Neural crest cell (in vitro differentiated cells): ENCODE measurements at regions not wholly inside any gene's neighbourhood (a gene's known extent, or its start where the extent isn't known, plus 50 kb on each side); places are given as distances from the start of the nearest gene placed in this dataset.
A peak's percentile ranks its signal among the peaks of the same experiment; 100 is the strongest.

Source experiments
- DNase-seq: peaks from one replicate; pipeline ENCODE4 v3.0.0; 2021; ENCODE audit warnings: low read depth, mixed read lengths, low spot score
- H3K27ac Mint-ChIP-seq: one replicate; pipeline ENCODE4 v1.8.0; 2021; ENCODE audit warnings: mild to moderate bottlenecking, mixed read lengths; ENCODE audit not compliant: unreplicated experiment
- H3K27me3 Mint-ChIP-seq: 2 replicates; pipeline ENCODE4 v1.8.0; 2021; ENCODE audit warnings: low read depth, mild to moderate bottlenecking, mixed read lengths
- H3K36me3 Mint-ChIP-seq: 2 replicates; pipeline ENCODE4 v1.8.0; 2021; ENCODE audit warnings: low read depth, mild to moderate bottlenecking, mixed read lengths
- H3K4me1 Mint-ChIP-seq: 2 replicates; pipeline ENCODE4 v1.8.0; 2021; ENCODE audit warnings: mixed read lengths
- H3K4me3 Mint-ChIP-seq: one replicate; pipeline ENCODE4 v1.8.0; 2021; ENCODE audit warnings: mild to moderate bottlenecking, mixed read lengths
- H3K9me3 Mint-ChIP-seq: 2 replicates; pipeline ENCODE4 v1.8.0; 2021; ENCODE audit warnings: mixed read lengths
- TF ChIP-seq, protein P1 (sequence below): fragments of 200-600 bp; sonication (generic); conservative IDR thresholded peaks from 2 replicates; pipeline ENCODE4 v1.5.0; 2021; ENCODE audit warnings: antibody characterized with exemption, mild to moderate bottlenecking

DNA sequence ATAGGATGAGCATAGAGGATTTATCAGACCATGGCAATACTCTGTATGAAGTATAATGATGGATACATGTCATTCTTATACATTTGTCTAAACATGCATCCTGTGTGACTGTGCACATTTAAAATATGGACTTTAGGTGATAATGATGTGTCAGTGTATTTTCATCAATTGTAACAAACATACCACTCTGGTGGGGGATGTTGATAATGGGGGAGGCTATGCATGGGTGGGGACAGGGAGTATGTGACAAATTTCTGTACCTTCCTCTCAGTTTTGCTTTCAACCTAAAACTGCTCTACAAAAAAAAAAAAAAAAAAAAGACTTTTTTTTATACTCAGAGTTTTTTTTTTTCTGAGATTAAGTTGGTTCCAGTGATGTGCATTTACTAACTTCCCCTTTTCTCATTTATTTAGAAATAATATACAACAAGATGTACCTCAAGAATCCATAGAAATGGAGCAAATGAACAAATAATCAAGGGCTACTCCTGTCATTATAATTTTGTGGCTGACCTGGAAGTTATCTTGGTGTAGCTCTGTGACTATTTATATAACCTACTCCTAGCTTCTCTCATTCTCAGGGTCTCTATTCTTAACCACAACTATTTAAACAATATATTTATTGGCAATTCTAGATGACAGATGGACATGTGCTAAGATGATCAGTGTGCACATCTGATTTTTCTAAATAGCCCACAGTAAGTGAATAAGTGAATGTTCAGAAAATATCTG lies 108.9 kb upstream of the ITGA4 start:
- no peak for DNase-seq
- no peaks in the 10 kb centered on the region for H3K36me3 Mint-ChIP-seq
- no peaks in the 10 kb centered on the region for H3K27me3 Mint-ChIP-seq
- peaks cover 3% of the 10 kb centered on the region for H3K9me3 Mint-ChIP-seq
- H3K4me1 Mint-ChIP-seq: no peaks in the 10 kb centered on the region
- no peak overlapping the region for H3K4me3 Mint-ChIP-seq
- TF ChIP-seq, protein P1, sequence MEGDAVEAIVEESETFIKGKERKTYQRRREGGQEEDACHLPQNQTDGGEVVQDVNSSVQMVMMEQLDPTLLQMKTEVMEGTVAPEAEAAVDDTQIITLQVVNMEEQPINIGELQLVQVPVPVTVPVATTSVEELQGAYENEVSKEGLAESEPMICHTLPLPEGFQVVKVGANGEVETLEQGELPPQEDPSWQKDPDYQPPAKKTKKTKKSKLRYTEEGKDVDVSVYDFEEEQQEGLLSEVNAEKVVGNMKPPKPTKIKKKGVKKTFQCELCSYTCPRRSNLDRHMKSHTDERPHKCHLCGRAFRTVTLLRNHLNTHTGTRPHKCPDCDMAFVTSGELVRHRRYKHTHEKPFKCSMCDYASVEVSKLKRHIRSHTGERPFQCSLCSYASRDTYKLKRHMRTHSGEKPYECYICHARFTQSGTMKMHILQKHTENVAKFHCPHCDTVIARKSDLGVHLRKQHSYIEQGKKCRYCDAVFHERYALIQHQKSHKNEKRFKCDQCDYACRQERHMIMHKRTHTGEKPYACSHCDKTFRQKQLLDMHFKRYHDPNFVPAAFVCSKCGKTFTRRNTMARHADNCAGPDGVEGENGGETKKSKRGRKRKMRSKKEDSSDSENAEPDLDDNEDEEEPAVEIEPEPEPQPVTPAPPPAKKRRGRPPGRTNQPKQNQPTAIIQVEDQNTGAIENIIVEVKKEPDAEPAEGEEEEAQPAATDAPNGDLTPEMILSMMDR: no peak
- no peak overlapping the region for H3K27ac Mint-ChIP-seq

DNA sequence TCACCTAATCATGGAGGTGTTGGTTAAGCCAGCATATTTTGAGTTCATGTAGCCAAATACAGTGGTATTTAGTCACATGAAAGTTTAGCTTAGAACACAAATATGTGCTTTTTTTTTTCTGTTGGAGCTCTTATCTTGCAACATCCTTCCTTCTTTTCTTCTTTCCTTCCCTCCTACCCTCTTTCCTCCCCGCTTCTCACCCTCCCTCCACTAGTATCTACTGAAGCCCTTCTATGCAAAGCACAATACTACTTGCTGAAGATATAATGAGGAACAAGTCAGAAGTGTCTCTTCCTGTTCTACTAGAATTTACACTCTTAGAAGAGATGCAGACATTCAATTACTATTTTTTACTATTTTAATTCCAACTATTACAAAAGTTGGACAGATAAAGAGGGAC lies 105.0 kb upstream of the ITGA4 start:
- Mint-ChIP-seq H3K9me3 (peaks cover 16% of the 10 kb centered on the region), H3K36me3 (no peaks in the 10 kb centered on the region)
- TF ChIP-seq, protein P1: no peak

DNA sequence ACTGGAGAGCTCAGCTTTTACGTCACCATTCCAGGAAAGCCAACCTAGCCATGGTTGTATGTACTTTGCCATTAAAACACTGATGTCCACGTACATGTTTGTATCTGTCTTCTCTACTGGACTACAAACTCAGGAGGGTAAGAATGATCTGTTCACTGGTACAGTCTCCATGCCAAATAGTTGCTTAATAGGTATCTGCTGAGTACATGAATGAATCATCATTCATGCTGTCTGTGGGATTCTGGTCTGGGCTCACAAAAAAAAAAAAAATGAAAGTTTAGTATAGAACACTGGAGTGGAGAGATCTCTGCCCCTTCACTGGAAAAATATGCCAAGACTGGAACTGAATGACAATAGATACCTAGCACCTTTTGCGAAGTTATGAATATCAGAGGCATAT lies 102.6 kb upstream of the ITGA4 start:
- H3K27me3 Mint-ChIP-seq: no peaks in the 10 kb centered on the region
- no peaks in the 10 kb centered on the region for H3K36me3 Mint-ChIP-seq
- DNase-seq: no peak
- H3K9me3 Mint-ChIP-seq: peaks cover 20% of the 10 kb centered on the region
- H3K27ac Mint-ChIP-seq: no peak overlapping the region
- H3K4me1 Mint-ChIP-seq: peaks cover 25% of the 10 kb centered on the region
- no peak overlapping the region for H3K4me3 Mint-ChIP-seq
- TF ChIP-seq, protein P1: no peak

More for the DNA sequence above, 105.0 kb upstream of the ITGA4 start:
- Mint-ChIP-seq H3K4me1 (peaks cover 9% of the 10 kb centered on the region), H3K27me3 (no peaks in the 10 kb centered on the region), H3K27ac (no peak overlapping the region), H3K4me3 (no peak overlapping the region)
- no peak for DNase-seq

DNA sequence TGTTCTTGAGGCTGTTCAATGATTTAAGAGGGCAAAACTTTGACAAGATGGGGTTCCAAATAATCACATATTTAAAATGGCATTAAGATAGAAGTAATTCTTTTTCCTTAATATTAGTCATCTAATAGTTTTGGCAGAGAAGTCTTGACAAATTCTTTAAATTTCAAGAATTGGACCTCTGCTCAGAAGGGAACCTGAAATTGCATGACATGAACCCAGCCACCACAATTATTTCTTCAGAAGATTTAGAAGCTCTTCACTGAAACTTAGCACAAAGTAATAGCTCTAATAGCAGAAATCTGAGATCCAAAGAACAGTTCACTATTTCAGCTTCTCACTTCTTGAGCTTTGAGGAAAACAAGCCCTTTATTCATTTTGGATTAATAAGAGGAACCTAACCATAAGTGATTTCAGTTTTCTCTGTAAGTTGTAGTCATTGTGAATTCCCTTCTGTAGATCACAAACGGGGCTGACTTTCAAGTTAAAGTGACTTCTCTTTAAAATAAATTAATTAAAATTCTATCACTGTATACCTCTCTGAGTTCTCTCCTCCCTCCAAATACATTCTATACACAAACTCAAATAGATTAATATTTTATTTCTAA lies 100.6 kb upstream of the ITGA4 start:
- Mint-ChIP-seq H3K4me1 (peaks cover 29% of the 10 kb centered on the region), H3K4me3 (no peak overlapping the region), H3K9me3 (peaks cover 17% of the 10 kb centered on the region), H3K36me3 (no peaks in the 10 kb centered on the region), H3K27ac (no peak overlapping the region), H3K27me3 (no peaks in the 10 kb centered on the region)
- DNase-seq: no peak
- TF ChIP-seq, protein P1: no peak

DNA sequence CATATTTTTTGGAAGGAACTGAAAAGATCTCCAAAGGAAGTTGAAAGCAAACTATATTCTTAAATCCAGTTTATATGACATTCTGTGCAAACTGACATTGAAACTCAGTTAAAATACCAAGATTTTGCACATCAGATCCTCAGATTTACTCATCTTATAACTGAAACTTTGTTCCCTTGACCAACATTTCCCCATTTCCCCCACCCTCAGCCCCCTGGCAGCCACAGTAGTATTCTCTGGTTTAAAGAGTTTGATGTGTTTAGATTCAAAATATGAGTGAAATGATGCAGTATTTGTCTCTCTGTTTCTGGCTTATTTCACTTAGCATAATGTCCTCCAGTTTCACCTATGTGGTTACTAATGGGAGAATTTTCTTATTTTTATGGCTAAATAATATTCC lies 99.2 kb upstream of the ITGA4 start:
- DNase-seq: no peak
- Mint-ChIP-seq H3K36me3 (no peaks in the 10 kb centered on the region), H3K9me3 (peaks cover 17% of the 10 kb centered on the region), H3K4me1 (peaks cover 29% of the 10 kb centered on the region), H3K27ac (peak overlapping the region; percentile 19), H3K4me3 (no peak overlapping the region), H3K27me3 (no peaks in the 10 kb centered on the region)
- TF ChIP-seq, protein P1: no peak
